ENCODE measurements at regions not wholly inside any gene's neighbourhood (a gene's known extent, or its start where the extent isn't known, plus 50 kb on each side); places are given as distances from the start of the nearest gene placed in this dataset.

- DNase-seq = no peak
Measured at GRCh38 chr1:208808301-208808700, 564.1 kb upstream of the PLXNA2 start.

GRCh38 chr1:208809876-208810275 lies 565.7 kb upstream of the PLXNA2 start:
- no peak for DNase-seq

GRCh38 chr1:208818770-208819445 lies 574.7 kb upstream of the PLXNA2 start:
- no peak for DNase-seq

GRCh38 chr1:208820580-208821212 lies 576.5 kb upstream of the PLXNA2 start:
- DNase-seq = no peak

GRCh38 chr1:208821939-208822338 lies 577.8 kb upstream of the PLXNA2 start:
- no peak for DNase-seq

GRCh38 chr1:208825300-208825699 lies 581.1 kb upstream of the PLXNA2 start:
- DNase-seq = no peak

GRCh38 chr1:208829595-208829994 lies 585.4 kb upstream of the PLXNA2 start:
- no peak for DNase-seq

GRCh38 chr1:208834381-208835096 lies 590.4 kb upstream of the PLXNA2 start:
- DNase-seq = no peak

GRCh38 chr1:208835097-208835463 lies 590.9 kb upstream of the PLXNA2 start:
- no peak for DNase-seq

- DNase-seq = no peak
Measured at GRCh38 chr1:208835781-208836180, 591.6 kb upstream of the PLXNA2 start.

- no peak for DNase-seq
Measured at GRCh38 chr1:208837242-208837641, 593.1 kb upstream of the PLXNA2 start.

GRCh38 chr1:208841436-208841835 lies 597.3 kb upstream of the PLXNA2 start:
- no peak for DNase-seq

- no peak for DNase-seq
Measured at GRCh38 chr1:208842451-208842850, 598.3 kb upstream of the PLXNA2 start.

GRCh38 chr1:208844158-208844557 lies 600.0 kb upstream of the PLXNA2 start:
- DNase-seq = no peak

- no peak for DNase-seq
Measured at GRCh38 chr1:208848854-208849253, 604.7 kb upstream of the PLXNA2 start.

GRCh38 chr1:208850442-208850841 lies 606.3 kb upstream of the PLXNA2 start:
- no peak for DNase-seq

- no peak for DNase-seq
Measured at GRCh38 chr1:208851366-208851765, 607.2 kb upstream of the PLXNA2 start.

GRCh38 chr1:208852911-208853310 lies 608.7 kb upstream of the PLXNA2 start:
- DNase-seq = no peak

GRCh38 chr1:208855403-208855802 lies 611.2 kb upstream of the PLXNA2 start:
- DNase-seq = no peak

GRCh38 chr1:208857465-208857864 lies 613.3 kb upstream of the PLXNA2 start:
- no peak for DNase-seq

- no peak for DNase-seq
Measured at GRCh38 chr1:208858738-208859137, 614.6 kb upstream of the PLXNA2 start.

- DNase-seq = no peak
Measured at GRCh38 chr1:208864366-208864965, 620.3 kb upstream of the PLXNA2 start.

- no peak for DNase-seq
Measured at GRCh38 chr1:208866386-208866955, 622.3 kb upstream of the PLXNA2 start.
